Glomerular endothelial cell (primary cell): ENCODE measurements at regions not wholly inside any gene's neighbourhood (a gene's known extent, or its start where the extent isn't known, plus 50 kb on each side); places are given as distances from the start of the nearest gene placed in this dataset.
A peak's percentile ranks its signal among the peaks of the same experiment; 100 is the strongest.

Experiments
- DNase-seq: peaks from one replicate; pipeline ENCODE4 v3.0.0-alpha.2; 2011; ENCODE audit warnings: low read depth, low spot score; ENCODE audit errors: extremely low read depth

GRCh38 chr11:104609311-104610085 lies 288.8 kb downstream of the CASP12 start:
- peak; percentile 48 for DNase-seq

GRCh38 chr11:104602643-104603042 lies 295.6 kb downstream of the CASP12 start:
- DNase-seq = no peak

GRCh38 chr11:104594228-104594958 lies 303.9 kb downstream of the CASP12 start:
- DNase-seq = no peak

- no peak for DNase-seq
These were observed 309.3 kb downstream of the CASP12 start for GRCh38 chr11:104588970-104589369.

- no peak for DNase-seq
These were observed 309.8 kb downstream of the CASP12 start for GRCh38 chr11:104588446-104588845.

- DNase-seq = no peak
These were observed 313.4 kb downstream of the CASP12 start for GRCh38 chr11:104584823-104585222.

- no peak for DNase-seq
These were observed 314.4 kb downstream of the CASP12 start for GRCh38 chr11:104583857-104584256.

- no peak for DNase-seq
These were observed 315.8 kb downstream of the CASP12 start for GRCh38 chr11:104582431-104582830.

GRCh38 chr11:104581246-104581980 lies 316.8 kb downstream of the CASP12 start:
- no peak for DNase-seq

GRCh38 chr11:104573441-104573990 lies 324.7 kb downstream of the CASP12 start:
- no peak for DNase-seq

- DNase-seq = no peak
These were observed 326.0 kb downstream of the CASP12 start for GRCh38 chr11:104572279-104572678.

- no peak for DNase-seq
These were observed 328.1 kb downstream of the CASP12 start for GRCh38 chr11:104570078-104570701.

GRCh38 chr11:104565583-104565961 lies 332.7 kb downstream of the CASP12 start:
- DNase-seq = no peak

GRCh38 chr11:104564921-104565582 lies 333.2 kb downstream of the CASP12 start:
- no peak for DNase-seq

GRCh38 chr11:104556606-104557301 lies 341.5 kb downstream of the CASP12 start:
- no peak for DNase-seq

- DNase-seq = no peak
These were observed 349.2 kb downstream of the CASP12 start for GRCh38 chr11:104549019-104549418.

GRCh38 chr11:104547996-104548661 lies 350.1 kb downstream of the CASP12 start:
- DNase-seq = no peak

GRCh38 chr11:104546501-104546900 lies 351.8 kb downstream of the CASP12 start:
- no peak for DNase-seq

GRCh38 chr11:104541701-104542100 lies 356.6 kb downstream of the CASP12 start:
- no peak for DNase-seq
